HepG2 (cell line): ENCODE measurements at regions not wholly inside any gene's neighbourhood (a gene's known extent, or its start where the extent isn't known, plus 50 kb on each side); places are given as distances from the start of the nearest gene placed in this dataset.

Source experiments
- BRCA1 ChIP-seq: sonication (generic); formaldehyde crosslinking; IDR thresholded peaks from 2 replicates; pipeline ENCODE4 v1.4.0; 2020; ENCODE audit warnings: missing genetic modification reagents
- CCAR2 ChIP-seq: fragments of 200-400 bp; formaldehyde crosslinking; optimal IDR thresholded peaks from 2 replicates; pipeline ENCODE3; 2018; ENCODE audit warnings: low read depth, mild to moderate bottlenecking, low read length, moderate library complexity
- FOXP4 ChIP-seq: sonication (generic); formaldehyde crosslinking; IDR thresholded peaks from 2 replicates; pipeline ENCODE4 v1.4.0; 2020; ENCODE audit warnings: missing genetic modification reagents
- GFI1 ChIP-seq: sonication (generic); formaldehyde crosslinking; IDR thresholded peaks from 2 replicates; pipeline ENCODE4 v1.5.0; 2020; ENCODE audit warnings: missing genetic modification reagents, mild to moderate bottlenecking, borderline replicate concordance
- HOXA5 ChIP-seq: sonication (generic); formaldehyde crosslinking; IDR thresholded peaks from 2 replicates; pipeline ENCODE4 v1.4.0; 2020; ENCODE audit warnings: missing genetic modification reagents
- KDM4B ChIP-seq: sonication (generic); formaldehyde crosslinking; IDR thresholded peaks from 2 replicates; pipeline ENCODE4 v1.4.0; 2020; ENCODE audit warnings: missing genetic modification reagents
- MLLT10 ChIP-seq: sonication (generic); formaldehyde crosslinking; IDR thresholded peaks from 2 replicates; pipeline ENCODE4 v1.4.0; 2020; ENCODE audit warnings: missing genetic modification reagents
- POLR2AphosphoS5 ChIP-seq: IDR thresholded peaks from 2 replicates; pipeline ENCODE4 v1.6.1; 2012; ENCODE audit warnings: low read depth, low read length
- PPARG ChIP-seq: conservative IDR thresholded peaks from 2 replicates; pipeline ENCODE4 v1.6.1; 2016; ENCODE audit warnings: missing biosample characterization, missing genetic modification reagents
- RXRB ChIP-seq: IDR thresholded peaks from 2 replicates; pipeline ENCODE4 v1.6.1; 2016; ENCODE audit warnings: borderline replicate concordance, missing genetic modification reagents, missing compliant biosample characterization
- SAP130 ChIP-seq: IDR thresholded peaks from 2 replicates; pipeline ENCODE4 v1.6.1; 2016; ENCODE audit warnings: low read depth
- SPEN ChIP-seq: sonication (generic); formaldehyde crosslinking; IDR thresholded peaks from 2 replicates; pipeline ENCODE4 v1.5.1; 2020; ENCODE audit warnings: low read depth, mild to moderate bottlenecking, missing genetic modification reagents
- YEATS2 ChIP-seq: sonication (generic); formaldehyde crosslinking; IDR thresholded peaks from 2 replicates; pipeline ENCODE4 v1.4.0; 2020; ENCODE audit warnings: missing genetic modification reagents, borderline replicate concordance
- ZBTB21 ChIP-seq: sonication (generic); formaldehyde crosslinking; IDR thresholded peaks from 2 replicates; pipeline ENCODE4 v1.4.0; 2020; ENCODE audit warnings: missing genetic modification reagents
- ZBTB7B ChIP-seq: sonication (generic); formaldehyde crosslinking; IDR thresholded peaks from 2 replicates; pipeline ENCODE4 v1.4.0; 2020; ENCODE audit warnings: missing genetic modification reagents
- ZNF124 ChIP-seq: sonication (generic); formaldehyde crosslinking; IDR thresholded peaks from 2 replicates; pipeline ENCODE4 v1.4.0; 2020; ENCODE audit warnings: missing genetic modification reagents
- ZNF205 ChIP-seq: IDR thresholded peaks from 2 replicates; pipeline ENCODE4 v1.6.1; 2018; ENCODE audit warnings: missing biosample characterization, missing genetic modification reagents
- ZNF558 ChIP-seq: sonication (generic); formaldehyde crosslinking; IDR thresholded peaks from 2 replicates; pipeline ENCODE4 v1.9.0; 2022; ENCODE audit warnings: mild to moderate bottlenecking, missing genetic modification reagents, borderline replicate concordance
- ZNF577 ChIP-seq: sonication (generic); formaldehyde crosslinking; IDR thresholded peaks from 2 replicates; pipeline ENCODE4 v1.4.0; 2020; ENCODE audit warnings: mild to moderate bottlenecking, low read depth, missing genetic modification reagents, borderline replicate concordance
- ZNF724P ChIP-seq: sonication (generic); formaldehyde crosslinking; IDR thresholded peaks from 2 replicates; pipeline ENCODE4 v1.8.0; 2022; ENCODE audit warnings: missing genetic modification reagents, borderline replicate concordance
- ZNF747 ChIP-seq: sonication (generic); formaldehyde crosslinking; IDR thresholded peaks from 2 replicates; pipeline ENCODE4 v1.8.1; 2023; ENCODE audit warnings: missing genetic modification reagents, mild to moderate bottlenecking, borderline replicate concordance
- ZNF878 ChIP-seq: sonication (generic); formaldehyde crosslinking; IDR thresholded peaks from 2 replicates; pipeline ENCODE4 v1.8.1; 2023; ENCODE audit warnings: mild to moderate bottlenecking, missing genetic modification reagents, moderate library complexity
- TF ChIP-seq, protein P1 (sequence below): IDR thresholded peaks from 2 replicates; pipeline ENCODE4 v1.6.1; 2018; ENCODE audit warnings: missing genetic modification reagents, mild to moderate bottlenecking, missing compliant biosample characterization
- TF ChIP-seq, protein P2 (sequence below): sonication (generic); formaldehyde crosslinking; IDR thresholded peaks from 2 replicates; pipeline ENCODE4 v1.8.1; 2023; ENCODE audit warnings: missing genetic modification reagents, mild to moderate bottlenecking, borderline replicate concordance
- TF ChIP-seq, protein P3 (sequence below): sonication (generic); formaldehyde crosslinking; IDR thresholded peaks from 2 replicates; pipeline ENCODE4 v1.4.0; 2020; ENCODE audit warnings: missing genetic modification reagents, borderline replicate concordance
- TF ChIP-seq, protein P4 (sequence below): IDR thresholded peaks from 2 replicates; pipeline ENCODE4 v1.6.1; 2016; ENCODE audit warnings: low read depth

- TF ChIP-seq, protein P1, sequence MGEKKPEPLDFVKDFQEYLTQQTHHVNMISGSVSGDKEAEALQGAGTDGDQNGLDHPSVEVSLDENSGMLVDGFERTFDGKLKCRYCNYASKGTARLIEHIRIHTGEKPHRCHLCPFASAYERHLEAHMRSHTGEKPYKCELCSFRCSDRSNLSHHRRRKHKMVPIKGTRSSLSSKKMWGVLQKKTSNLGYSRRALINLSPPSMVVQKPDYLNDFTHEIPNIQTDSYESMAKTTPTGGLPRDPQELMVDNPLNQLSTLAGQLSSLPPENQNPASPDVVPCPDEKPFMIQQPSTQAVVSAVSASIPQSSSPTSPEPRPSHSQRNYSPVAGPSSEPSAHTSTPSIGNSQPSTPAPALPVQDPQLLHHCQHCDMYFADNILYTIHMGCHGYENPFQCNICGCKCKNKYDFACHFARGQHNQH: peak; percentile 71
- TF ChIP-seq POLR2AphosphoS5: peak; percentile 32; the same call in 1 of the 2 replicates
- 0 out of 2 replicates have a peak, but pooled peaks have one; percentile 31 for TF ChIP-seq PPARG (CRISPR knock-in tag)
- peak; percentile 77 for TF ChIP-seq ZNF205 (CRISPR knock-in tag)
- TF ChIP-seq ZNF878 (CRISPR knock-in tag): no peak
- peak; percentile 72 for TF ChIP-seq RXRB (CRISPR knock-in tag)
- no peak for TF ChIP-seq ZBTB21
- peak; percentile 65; the same call in 1 of the 2 replicates for TF ChIP-seq ZBTB7B (CRISPR knock-in tag)
- TF ChIP-seq BRCA1: no peak
- TF ChIP-seq HOXA5 (CRISPR knock-in tag): peak; percentile 47; the same call in 1 of the 2 replicates
- peak; percentile 54 for TF ChIP-seq SAP130 (CRISPR knock-in tag)
- peak; percentile 72; the same call in 1 of the 2 replicates for TF ChIP-seq GFI1 (CRISPR knock-in tag)
- no peak for TF ChIP-seq MLLT10 (CRISPR knock-in tag)
- no peak for TF ChIP-seq YEATS2 (CRISPR knock-in tag)
- 0 out of 2 replicates have a peak, but pooled peaks have one; percentile 51 for TF ChIP-seq ZNF124
- TF ChIP-seq ZNF577 (CRISPR knock-in tag): no peak
- TF ChIP-seq, protein P2, sequence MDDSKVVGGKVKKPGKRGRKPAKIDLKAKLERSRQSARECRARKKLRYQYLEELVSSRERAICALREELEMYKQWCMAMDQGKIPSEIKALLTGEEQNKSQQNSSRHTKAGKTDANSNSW (CRISPR knock-in tag): no peak
- no peak for TF ChIP-seq KDM4B (CRISPR knock-in tag)
- no peak for TF ChIP-seq ZNF747 (CRISPR knock-in tag)
- TF ChIP-seq ZNF724P (CRISPR knock-in tag): no peak
- no peak for TF ChIP-seq CCAR2
- TF ChIP-seq ZNF558 (CRISPR knock-in tag): no peak
- no peak for TF ChIP-seq SPEN (CRISPR knock-in tag)
- TF ChIP-seq, protein P3, sequence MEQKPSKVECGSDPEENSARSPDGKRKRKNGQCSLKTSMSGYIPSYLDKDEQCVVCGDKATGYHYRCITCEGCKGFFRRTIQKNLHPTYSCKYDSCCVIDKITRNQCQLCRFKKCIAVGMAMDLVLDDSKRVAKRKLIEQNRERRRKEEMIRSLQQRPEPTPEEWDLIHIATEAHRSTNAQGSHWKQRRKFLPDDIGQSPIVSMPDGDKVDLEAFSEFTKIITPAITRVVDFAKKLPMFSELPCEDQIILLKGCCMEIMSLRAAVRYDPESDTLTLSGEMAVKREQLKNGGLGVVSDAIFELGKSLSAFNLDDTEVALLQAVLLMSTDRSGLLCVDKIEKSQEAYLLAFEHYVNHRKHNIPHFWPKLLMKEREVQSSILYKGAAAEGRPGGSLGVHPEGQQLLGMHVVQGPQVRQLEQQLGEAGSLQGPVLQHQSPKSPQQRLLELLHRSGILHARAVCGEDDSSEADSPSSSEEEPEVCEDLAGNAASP: 0 out of 2 replicates have a peak, but pooled peaks have one; percentile 34
- TF ChIP-seq, protein P4, sequence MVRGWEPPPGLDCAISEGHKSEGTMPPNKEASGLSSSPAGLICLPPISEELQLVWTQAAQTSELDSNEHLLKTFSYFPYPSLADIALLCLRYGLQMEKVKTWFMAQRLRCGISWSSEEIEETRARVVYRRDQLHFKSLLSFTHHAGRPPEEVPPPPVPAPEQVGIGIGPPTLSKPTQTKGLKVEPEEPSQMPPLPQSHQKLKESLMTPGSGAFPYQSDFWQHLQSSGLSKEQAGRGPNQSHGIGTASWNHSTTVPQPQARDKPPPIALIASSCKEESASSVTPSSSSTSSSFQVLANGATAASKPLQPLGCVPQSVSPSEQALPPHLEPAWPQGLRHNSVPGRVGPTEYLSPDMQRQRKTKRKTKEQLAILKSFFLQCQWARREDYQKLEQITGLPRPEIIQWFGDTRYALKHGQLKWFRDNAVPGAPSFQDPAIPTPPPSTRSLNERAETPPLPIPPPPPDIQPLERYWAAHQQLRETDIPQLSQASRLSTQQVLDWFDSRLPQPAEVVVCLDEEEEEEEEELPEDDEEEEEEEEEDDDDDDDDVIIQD (CRISPR knock-in tag): peak; percentile 35; the same call in 1 of the 2 replicates
- peak; percentile 92 for TF ChIP-seq FOXP4 (CRISPR knock-in tag)
Measured at GRCh38 chrX:20320461-20321159, 53.9 kb upstream of the RPS6KA3 start (continued).
